ENCODE measurements at regions not wholly inside any gene's neighbourhood (a gene's known extent, or its start where the extent isn't known, plus 50 kb on each side); places are given as distances from the start of the nearest gene placed in this dataset.

DNA sequence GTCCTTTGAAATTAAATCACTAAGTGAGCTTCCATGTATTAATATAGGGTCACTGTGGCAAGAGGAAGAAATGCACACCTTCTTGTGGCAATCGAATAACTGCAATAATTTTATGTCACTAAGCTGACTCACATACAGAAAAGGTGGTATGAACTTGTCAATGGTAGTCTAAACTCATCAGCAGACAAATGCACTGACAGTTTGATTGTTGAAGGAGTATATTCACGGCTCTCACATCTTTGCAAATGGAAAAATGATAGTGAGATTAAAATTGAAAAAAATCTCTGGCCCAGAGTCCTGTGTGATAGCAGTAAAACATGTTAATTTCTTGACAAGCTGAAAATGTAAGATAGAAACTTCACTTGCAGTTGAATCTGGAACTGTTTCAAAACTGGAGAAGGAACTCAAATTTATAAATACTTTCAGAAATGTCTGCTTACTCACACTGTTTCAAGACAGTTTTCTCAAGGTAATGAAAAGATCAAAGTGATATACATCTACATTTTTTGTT, 215.8 kb upstream of the CADM2 start:
- TF ChIP-seq, protein P1, sequence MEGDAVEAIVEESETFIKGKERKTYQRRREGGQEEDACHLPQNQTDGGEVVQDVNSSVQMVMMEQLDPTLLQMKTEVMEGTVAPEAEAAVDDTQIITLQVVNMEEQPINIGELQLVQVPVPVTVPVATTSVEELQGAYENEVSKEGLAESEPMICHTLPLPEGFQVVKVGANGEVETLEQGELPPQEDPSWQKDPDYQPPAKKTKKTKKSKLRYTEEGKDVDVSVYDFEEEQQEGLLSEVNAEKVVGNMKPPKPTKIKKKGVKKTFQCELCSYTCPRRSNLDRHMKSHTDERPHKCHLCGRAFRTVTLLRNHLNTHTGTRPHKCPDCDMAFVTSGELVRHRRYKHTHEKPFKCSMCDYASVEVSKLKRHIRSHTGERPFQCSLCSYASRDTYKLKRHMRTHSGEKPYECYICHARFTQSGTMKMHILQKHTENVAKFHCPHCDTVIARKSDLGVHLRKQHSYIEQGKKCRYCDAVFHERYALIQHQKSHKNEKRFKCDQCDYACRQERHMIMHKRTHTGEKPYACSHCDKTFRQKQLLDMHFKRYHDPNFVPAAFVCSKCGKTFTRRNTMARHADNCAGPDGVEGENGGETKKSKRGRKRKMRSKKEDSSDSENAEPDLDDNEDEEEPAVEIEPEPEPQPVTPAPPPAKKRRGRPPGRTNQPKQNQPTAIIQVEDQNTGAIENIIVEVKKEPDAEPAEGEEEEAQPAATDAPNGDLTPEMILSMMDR (IDR thresholded peaks at IDR 0.05): no peak
- TF ChIP-seq POLR2A (IDR thresholded peaks at IDR 0.05): no peak
